Liver (tissue), 8 donors: ENCODE measurements at regions not wholly inside any gene's neighbourhood (a gene's known extent, or its start where the extent isn't known, plus 50 kb on each side); places are given as distances from the start of the nearest gene placed in this dataset.
"Not testable (repeated sequence)": the region's sequence is repeated elsewhere in the genome, so short reads cannot be mapped to it uniquely, and the experiment has no call there.

ENCODE experiments used
- DNase-seq: peaks from one replicate; pipeline ENCODE4 v3.0.0-alpha.2; 2017; ENCODE audit warnings: low spot score
- H3K27ac ChIP-seq, 2 donors: one replicate each; pipeline ENCODE4 v1.7.0; 2013; ENCODE audit warnings: inconsistent platforms in 2 of 2, low read length in 2 of 2, control low read depth in 1 of 2, low read depth in 1 of 2, mild to moderate bottlenecking in 1 of 2
- H3K27me3 ChIP-seq, 4 donors: one replicate each; pipeline versions ENCODE4 v1.6.1 to v1.7.0; 2013; ENCODE audit warnings: low read length in 3 of 4, inconsistent platforms in 1 of 4, mild to moderate bottlenecking in 1 of 4, moderate library complexity in 1 of 4; ENCODE audit not compliant: control insufficient read depth in 4 of 4, insufficient read depth in 4 of 4
- H3K36me3 ChIP-seq, 4 donors: one replicate each; pipeline versions ENCODE4 v1.6.1 to v1.7.0; 2013; ENCODE audit warnings: low read length in 3 of 4, mild to moderate bottlenecking in 3 of 4, low read depth in 1 of 4, moderate library complexity in 1 of 4; ENCODE audit not compliant: control insufficient read depth in 4 of 4, insufficient read depth in 3 of 4
- H3K4me1 ChIP-seq, 4 donors: one replicate each; pipeline versions ENCODE4 v1.6.1 to v1.7.0; 2013; ENCODE audit warnings: low read length in 3 of 4, mild to moderate bottlenecking in 3 of 4, moderate library complexity in 1 of 4; ENCODE audit not compliant: control insufficient read depth in 4 of 4, insufficient read depth in 4 of 4
- H3K4me3 ChIP-seq, 3 donors: one replicate each; pipeline versions ENCODE4 v1.6.1 to v1.7.0; 2013; ENCODE audit warnings: low read length in 3 of 3, control low read depth in 1 of 3, low read depth in 1 of 3, mild to moderate bottlenecking in 1 of 3
- H3K9ac ChIP-seq, 2 donors: one replicate each; pipeline ENCODE4 v1.7.0; 2013; ENCODE audit warnings: low read length in 2 of 2, mild to moderate bottlenecking in 2 of 2, moderate library complexity in 2 of 2, control low read depth in 1 of 2, low read depth in 1 of 2
- H3K9me3 ChIP-seq, 4 donors: one replicate each; pipeline versions ENCODE4 v1.6.1 to v1.7.0; 2013; ENCODE audit warnings: low read length in 3 of 4; ENCODE audit not compliant: control insufficient read depth in 4 of 4
- ATF3 ChIP-seq: IDR thresholded peaks from 2 replicates; pipeline ENCODE4 v1.6.1; 2016; ENCODE audit warnings: antibody characterized with exemption
- EGR1 ChIP-seq, 2 donors: IDR thresholded peaks; 2 replicates each; pipeline ENCODE4 v1.6.1; 2016 to 2018; ENCODE audit warnings: antibody characterized with exemption in 2 of 2, low read depth in 2 of 2
- FOXA1 ChIP-seq: IDR thresholded peaks from 2 replicates; pipeline ENCODE4 v1.6.1; 2016; ENCODE audit warnings: antibody characterized with exemption
- FOXA2 ChIP-seq: IDR thresholded peaks from 2 replicates; pipeline ENCODE4 v1.6.1; 2016; ENCODE audit warnings: antibody characterized with exemption
- HNF4A ChIP-seq, 2 donors: conservative IDR thresholded peaks; 2 replicates each; pipeline ENCODE4 v1.6.1; 2016; ENCODE audit warnings: antibody characterized with exemption in 2 of 2, mild to moderate bottlenecking in 2 of 2
- JUND ChIP-seq, 2 donors: IDR thresholded peaks; 2 replicates each; pipeline ENCODE4 v1.6.1; 2016; ENCODE audit warnings: antibody characterized with exemption in 2 of 2
- MAX ChIP-seq: IDR thresholded peaks from 2 replicates; pipeline ENCODE4 v1.6.1; 2016; ENCODE audit warnings: antibody characterized with exemption
- RAD21 ChIP-seq, 2 donors: IDR thresholded peaks; 2 replicates each; pipeline ENCODE4 v1.6.1; 2016; ENCODE audit warnings: antibody characterized with exemption in 2 of 2, mild to moderate bottlenecking in 2 of 2
- RXRA ChIP-seq, 2 donors: IDR thresholded peaks; 2 replicates each; pipeline ENCODE4 v1.6.1; 2017 to 2018; ENCODE audit warnings: antibody characterized with exemption in 2 of 2, mild to moderate bottlenecking in 1 of 2
- SP1 ChIP-seq: IDR thresholded peaks from 2 replicates; pipeline ENCODE4 v1.6.1; 2018; ENCODE audit warnings: antibody characterized with exemption, mild to moderate bottlenecking
- TAF1 ChIP-seq: conservative IDR thresholded peaks from 2 replicates; pipeline ENCODE4 v1.6.1; 2016; ENCODE audit warnings: antibody characterized with exemption, mild to moderate bottlenecking
- YY1 ChIP-seq: IDR thresholded peaks from 2 replicates; pipeline ENCODE4 v1.6.1; 2016; ENCODE audit warnings: antibody characterized with exemption, mild to moderate bottlenecking
- WGBS: extraction: QIAGEN DNeasy Blood & Tissue Kit; methylation state at CpG from one replicate; pipeline ENCODE4 v1.1.7; 2013; 5-methylcytosine and 5-hydroxymethylcytosine counted together
- TF ChIP-seq, protein P1 (sequence below): IDR thresholded peaks from 2 replicates; pipeline ENCODE4 v1.6.1; 2016; ENCODE audit warnings: antibody characterized with exemption, mild to moderate bottlenecking
- TF ChIP-seq, protein P2 (sequence below): fragments of 150-350 bp; IDR thresholded peaks from 2 replicates; pipeline ENCODE4 v1.5.1; 2017; ENCODE audit warnings: improper control_type of control experiment, low read depth, low read length; ENCODE audit not compliant: missing input control
- TF ChIP-seq, protein P3 (sequence below): IDR thresholded peaks from 2 replicates; pipeline ENCODE4 v1.6.1; 2016; ENCODE audit warnings: antibody characterized with exemption
- donor health status: healthy.
- donor health status: healthy.
- donor health status: healthy.
- donor health status: healthy.
- donor health status: healthy.

DNA sequence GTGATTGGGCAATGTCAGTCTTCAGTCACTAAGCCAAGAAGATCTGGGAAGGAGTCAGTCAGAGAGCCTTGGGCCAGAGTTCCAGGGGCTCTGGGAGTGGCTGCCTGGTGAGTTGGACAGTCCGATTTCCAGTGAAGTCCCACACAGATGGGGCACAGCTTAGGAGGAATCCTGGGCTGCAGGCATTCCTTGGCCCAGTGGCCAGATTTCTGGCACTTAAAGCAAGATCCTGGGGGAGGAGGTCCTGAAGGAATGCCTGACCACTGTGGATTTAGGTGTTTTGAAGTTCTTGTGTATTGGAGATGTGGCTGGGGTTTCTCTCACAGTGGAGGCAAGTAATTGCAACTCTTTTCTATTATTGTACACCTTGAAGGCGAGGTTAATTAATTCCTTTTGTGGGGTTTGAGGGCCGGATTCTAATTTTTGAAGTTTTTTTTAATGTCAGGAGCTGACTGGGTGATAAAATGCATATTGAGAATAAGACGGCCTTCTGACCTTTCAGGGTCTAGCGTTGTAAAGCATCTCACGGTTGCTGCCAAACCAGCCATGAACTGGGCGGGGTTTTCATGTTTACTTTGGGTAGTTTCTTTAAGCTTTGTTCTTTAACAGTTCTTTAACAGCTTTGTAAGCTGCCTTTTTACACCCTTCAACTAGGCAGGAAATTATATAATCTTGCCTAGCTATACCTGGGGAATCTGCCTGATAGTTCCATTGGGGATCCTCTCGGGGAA lies 73.6 kb upstream of the SIRPG start:
- H3K4me1 ChIP-seq, H3K9me3 ChIP-seq, H3K36me3 ChIP-seq, DNase-seq, H3K9ac ChIP-seq, H3K4me3 ChIP-seq, H3K27ac ChIP-seq, H3K27me3 ChIP-seq: not testable (repeated sequence)
- WGBS = 69% methylated on average over 8 of the region's 8 CpGs

- H3K36me3 ChIP-seq, DNase-seq, H3K27me3 ChIP-seq, H3K27ac ChIP-seq, H3K4me3 ChIP-seq, H3K4me1 ChIP-seq, H3K9ac ChIP-seq, H3K9me3 ChIP-seq: not testable (repeated sequence)
- 86% methylated on average over 3 of the region's 3 CpGs for WGBS
Measured at GRCh38 chr20:1727303-1727702, 69.7 kb upstream of the SIRPG start.

DNA sequence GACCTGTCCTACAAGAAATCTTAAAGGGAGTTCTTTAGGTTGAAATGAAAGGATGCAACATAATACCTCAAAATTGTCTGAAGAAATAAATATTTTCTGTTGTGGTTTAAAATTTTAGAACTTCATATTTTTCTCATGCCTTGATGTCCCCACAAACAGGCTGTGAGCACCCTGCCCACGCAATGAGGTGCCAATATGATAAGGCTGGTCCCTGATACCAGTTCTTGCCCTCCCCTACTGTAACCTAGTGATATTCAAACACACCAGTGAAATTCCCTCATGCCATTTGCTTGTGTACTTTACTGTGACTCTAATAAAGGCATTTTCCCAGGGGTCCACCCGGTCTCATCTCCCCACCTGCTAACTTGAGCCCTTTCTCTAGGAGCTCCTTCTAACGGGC lies 67.3 kb upstream of the SIRPG start:
- Histone ChIP-seq H3K9ac (no peak overlapping the region), H3K36me3 (no peaks in the 10 kb centered on the region), H3K27me3 (no peaks in the 10 kb centered on the region), H3K4me1 (no peaks in the 10 kb centered on the region), H3K27ac (no peak overlapping the region), H3K9me3 (no peaks in the 10 kb centered on the region), H3K4me3 (no peak overlapping the region)
- no peak for DNase-seq
- WGBS = 69% methylated on average over 3 of the region's 3 CpGs
- TF ChIP-seq FOXA2 (no peak), RAD21 (IDR thresholded peaks at IDR 0.05) (no peak), ATF3 (no peak), TAF1 (no peak), EGR1 (IDR thresholded peaks at IDR 0.05; ENCODE audit: low read depth in 2 of 2) (no peak)

GRCh38 chr20:1722513-1723050 lies 65.0 kb upstream of the SIRPG start:
- no peak for DNase-seq
- Histone ChIP-seq H3K9ac (no peak overlapping the region), H3K4me1 (no peaks in the 10 kb centered on the region), H3K9me3 (no peaks in the 10 kb centered on the region), H3K27me3 (no peaks in the 10 kb centered on the region), H3K4me3 (no peak overlapping the region), H3K27ac (no peak overlapping the region), H3K36me3 (no peaks in the 10 kb centered on the region)
- TF ChIP-seq RXRA (IDR thresholded peaks at IDR 0.05) = no peak
- no peak for TF ChIP-seq TAF1
- no peak for TF ChIP-seq SP1
- TF ChIP-seq JUND (IDR thresholded peaks at IDR 0.05) = no peak
- TF ChIP-seq, protein P1, sequence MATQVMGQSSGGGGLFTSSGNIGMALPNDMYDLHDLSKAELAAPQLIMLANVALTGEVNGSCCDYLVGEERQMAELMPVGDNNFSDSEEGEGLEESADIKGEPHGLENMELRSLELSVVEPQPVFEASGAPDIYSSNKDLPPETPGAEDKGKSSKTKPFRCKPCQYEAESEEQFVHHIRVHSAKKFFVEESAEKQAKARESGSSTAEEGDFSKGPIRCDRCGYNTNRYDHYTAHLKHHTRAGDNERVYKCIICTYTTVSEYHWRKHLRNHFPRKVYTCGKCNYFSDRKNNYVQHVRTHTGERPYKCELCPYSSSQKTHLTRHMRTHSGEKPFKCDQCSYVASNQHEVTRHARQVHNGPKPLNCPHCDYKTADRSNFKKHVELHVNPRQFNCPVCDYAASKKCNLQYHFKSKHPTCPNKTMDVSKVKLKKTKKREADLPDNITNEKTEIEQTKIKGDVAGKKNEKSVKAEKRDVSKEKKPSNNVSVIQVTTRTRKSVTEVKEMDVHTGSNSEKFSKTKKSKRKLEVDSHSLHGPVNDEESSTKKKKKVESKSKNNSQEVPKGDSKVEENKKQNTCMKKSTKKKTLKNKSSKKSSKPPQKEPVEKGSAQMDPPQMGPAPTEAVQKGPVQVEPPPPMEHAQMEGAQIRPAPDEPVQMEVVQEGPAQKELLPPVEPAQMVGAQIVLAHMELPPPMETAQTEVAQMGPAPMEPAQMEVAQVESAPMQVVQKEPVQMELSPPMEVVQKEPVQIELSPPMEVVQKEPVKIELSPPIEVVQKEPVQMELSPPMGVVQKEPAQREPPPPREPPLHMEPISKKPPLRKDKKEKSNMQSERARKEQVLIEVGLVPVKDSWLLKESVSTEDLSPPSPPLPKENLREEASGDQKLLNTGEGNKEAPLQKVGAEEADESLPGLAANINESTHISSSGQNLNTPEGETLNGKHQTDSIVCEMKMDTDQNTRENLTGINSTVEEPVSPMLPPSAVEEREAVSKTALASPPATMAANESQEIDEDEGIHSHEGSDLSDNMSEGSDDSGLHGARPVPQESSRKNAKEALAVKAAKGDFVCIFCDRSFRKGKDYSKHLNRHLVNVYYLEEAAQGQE = no peak
- TF ChIP-seq, protein P2, sequence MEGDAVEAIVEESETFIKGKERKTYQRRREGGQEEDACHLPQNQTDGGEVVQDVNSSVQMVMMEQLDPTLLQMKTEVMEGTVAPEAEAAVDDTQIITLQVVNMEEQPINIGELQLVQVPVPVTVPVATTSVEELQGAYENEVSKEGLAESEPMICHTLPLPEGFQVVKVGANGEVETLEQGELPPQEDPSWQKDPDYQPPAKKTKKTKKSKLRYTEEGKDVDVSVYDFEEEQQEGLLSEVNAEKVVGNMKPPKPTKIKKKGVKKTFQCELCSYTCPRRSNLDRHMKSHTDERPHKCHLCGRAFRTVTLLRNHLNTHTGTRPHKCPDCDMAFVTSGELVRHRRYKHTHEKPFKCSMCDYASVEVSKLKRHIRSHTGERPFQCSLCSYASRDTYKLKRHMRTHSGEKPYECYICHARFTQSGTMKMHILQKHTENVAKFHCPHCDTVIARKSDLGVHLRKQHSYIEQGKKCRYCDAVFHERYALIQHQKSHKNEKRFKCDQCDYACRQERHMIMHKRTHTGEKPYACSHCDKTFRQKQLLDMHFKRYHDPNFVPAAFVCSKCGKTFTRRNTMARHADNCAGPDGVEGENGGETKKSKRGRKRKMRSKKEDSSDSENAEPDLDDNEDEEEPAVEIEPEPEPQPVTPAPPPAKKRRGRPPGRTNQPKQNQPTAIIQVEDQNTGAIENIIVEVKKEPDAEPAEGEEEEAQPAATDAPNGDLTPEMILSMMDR = no peak
- no peak for TF ChIP-seq FOXA2
- TF ChIP-seq ATF3 = no peak
- TF ChIP-seq, protein P3, sequence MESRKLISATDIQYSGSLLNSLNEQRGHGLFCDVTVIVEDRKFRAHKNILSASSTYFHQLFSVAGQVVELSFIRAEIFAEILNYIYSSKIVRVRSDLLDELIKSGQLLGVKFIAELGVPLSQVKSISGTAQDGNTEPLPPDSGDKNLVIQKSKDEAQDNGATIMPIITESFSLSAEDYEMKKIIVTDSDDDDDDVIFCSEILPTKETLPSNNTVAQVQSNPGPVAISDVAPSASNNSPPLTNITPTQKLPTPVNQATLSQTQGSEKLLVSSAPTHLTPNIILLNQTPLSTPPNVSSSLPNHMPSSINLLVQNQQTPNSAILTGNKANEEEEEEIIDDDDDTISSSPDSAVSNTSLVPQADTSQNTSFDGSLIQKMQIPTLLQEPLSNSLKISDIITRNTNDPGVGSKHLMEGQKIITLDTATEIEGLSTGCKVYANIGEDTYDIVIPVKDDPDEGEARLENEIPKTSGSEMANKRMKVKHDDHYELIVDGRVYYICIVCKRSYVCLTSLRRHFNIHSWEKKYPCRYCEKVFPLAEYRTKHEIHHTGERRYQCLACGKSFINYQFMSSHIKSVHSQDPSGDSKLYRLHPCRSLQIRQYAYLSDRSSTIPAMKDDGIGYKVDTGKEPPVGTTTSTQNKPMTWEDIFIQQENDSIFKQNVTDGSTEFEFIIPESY = no peak
- TF ChIP-seq MAX = no peak
- no peak for TF ChIP-seq FOXA1
- no peak for TF ChIP-seq YY1
- TF ChIP-seq HNF4A (conservative IDR thresholded peaks at IDR 0.05) = no peak
- 77% methylated on average over 2 of the region's 2 CpGs for WGBS
